ENCODE measurements at regions not wholly inside any gene's neighbourhood (a gene's known extent, or its start where the extent isn't known, plus 50 kb on each side); places are given as distances from the start of the nearest gene placed in this dataset.

DNA sequence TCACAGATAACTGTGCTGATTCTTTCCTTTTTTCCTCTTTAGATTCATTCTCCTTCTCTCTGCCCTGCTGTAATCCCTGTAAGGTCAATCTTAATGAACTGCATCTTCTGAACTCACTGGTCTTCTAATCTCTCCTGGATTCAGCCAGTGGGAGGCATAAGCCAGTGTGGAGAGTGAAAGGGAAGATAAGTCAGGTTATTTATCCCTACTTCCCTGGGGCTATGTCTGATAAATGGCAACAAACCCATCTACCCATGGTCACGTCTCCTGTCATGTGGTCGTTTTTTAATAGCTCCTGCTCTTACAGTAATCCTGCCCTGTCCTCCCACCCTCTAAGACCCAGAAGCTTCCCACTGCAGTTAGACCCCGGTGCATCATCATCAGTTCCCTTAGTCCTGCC is 199.6 kb upstream of the NAALADL2 start:
- TF ChIP-seq, protein P1, sequence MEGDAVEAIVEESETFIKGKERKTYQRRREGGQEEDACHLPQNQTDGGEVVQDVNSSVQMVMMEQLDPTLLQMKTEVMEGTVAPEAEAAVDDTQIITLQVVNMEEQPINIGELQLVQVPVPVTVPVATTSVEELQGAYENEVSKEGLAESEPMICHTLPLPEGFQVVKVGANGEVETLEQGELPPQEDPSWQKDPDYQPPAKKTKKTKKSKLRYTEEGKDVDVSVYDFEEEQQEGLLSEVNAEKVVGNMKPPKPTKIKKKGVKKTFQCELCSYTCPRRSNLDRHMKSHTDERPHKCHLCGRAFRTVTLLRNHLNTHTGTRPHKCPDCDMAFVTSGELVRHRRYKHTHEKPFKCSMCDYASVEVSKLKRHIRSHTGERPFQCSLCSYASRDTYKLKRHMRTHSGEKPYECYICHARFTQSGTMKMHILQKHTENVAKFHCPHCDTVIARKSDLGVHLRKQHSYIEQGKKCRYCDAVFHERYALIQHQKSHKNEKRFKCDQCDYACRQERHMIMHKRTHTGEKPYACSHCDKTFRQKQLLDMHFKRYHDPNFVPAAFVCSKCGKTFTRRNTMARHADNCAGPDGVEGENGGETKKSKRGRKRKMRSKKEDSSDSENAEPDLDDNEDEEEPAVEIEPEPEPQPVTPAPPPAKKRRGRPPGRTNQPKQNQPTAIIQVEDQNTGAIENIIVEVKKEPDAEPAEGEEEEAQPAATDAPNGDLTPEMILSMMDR (optimal IDR thresholded peaks at IDR 0.05 in 1 of 3, IDR thresholded peaks at IDR 0.05 in 1 of 3, conservative IDR thresholded peaks at IDR 0.05 in 1 of 3; ENCODE audit: extremely low read depth in 1 of 3, insufficient read depth in 2 of 3, low read length in 3 of 3): no peak
- TF ChIP-seq EZH2 (IDR thresholded peaks at IDR 0.05; ENCODE audit: low read length): no peak

Measured in keratinocyte (primary cell).